ENCODE measurements at regions not wholly inside any gene's neighbourhood (a gene's known extent, or its start where the extent isn't known, plus 50 kb on each side); places are given as distances from the start of the nearest gene placed in this dataset.

DNA sequence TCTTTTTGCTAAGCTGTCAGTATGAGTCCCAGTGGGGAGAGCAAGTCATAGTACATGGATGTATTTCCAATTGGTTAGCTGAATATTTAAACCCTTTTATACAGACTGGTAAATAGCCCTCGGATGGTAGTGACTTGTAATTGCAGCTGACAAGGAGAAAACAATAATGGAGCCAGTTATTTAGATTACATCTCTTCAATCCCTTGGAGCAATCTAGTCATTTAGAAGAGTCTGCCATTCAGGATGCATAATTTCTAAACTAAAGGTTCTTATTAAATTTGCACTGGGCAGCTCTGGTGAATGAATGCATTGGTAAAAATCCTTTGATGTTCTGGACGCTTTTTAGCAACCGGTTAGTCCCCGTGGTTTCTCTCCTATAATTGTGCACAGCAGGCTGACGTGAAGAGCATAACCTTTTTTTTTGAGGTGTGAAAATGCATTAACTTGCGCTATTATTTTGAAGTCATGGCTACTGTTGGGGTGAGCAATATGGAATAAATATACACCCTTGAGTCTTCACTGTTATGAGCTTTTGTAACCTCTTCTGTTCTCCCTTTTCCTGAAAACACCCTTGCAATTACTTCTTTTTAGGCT, 158.6 kb upstream of the CD180 start:
- no peak for DNase-seq

DNA sequence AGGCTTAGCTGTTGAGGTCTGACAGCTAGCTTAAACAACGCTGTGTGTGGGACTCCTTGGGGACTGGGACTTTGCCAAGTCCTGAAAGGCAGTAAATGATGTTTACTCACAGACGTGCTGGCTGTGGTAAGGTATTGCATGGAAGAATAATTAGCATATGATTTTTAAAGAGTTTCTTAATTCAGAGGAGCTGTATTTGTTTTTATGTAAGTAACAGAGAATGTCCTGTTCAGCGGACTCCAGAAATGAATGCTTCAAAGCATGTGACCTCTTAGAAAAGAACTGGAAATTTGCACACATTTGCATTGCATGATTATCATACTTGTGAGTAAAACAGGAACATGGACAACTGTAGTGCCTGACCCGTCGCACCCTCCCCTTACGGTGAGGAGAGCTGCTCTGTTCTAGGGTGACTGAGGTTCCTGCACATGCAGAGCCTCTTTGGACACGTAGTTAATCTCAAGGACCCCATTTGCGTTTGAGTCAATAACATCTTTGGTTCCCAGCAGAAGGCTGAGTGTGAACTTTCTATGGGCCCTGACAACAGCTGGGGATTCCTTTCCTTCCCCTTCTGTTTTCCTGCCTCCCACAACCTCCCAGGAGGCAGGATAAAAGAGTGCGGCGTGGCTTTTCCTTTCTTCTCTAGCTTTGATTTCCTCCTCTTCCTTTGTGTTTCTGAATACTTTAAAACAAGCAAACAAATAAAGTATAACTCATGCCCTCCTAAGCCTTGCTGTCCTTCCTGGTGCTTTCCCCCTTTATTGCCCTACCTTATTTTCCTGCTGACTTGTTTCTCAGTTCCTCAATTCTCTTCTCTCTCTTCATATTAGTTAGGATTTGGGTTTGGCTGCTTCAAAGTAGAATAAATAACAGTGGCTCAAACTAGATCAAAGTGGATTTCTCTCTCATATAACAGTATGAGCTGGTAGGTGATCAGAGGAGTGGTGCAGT, 157.2 kb upstream of the CD180 start:
- DNase-seq, result no peak

DNA sequence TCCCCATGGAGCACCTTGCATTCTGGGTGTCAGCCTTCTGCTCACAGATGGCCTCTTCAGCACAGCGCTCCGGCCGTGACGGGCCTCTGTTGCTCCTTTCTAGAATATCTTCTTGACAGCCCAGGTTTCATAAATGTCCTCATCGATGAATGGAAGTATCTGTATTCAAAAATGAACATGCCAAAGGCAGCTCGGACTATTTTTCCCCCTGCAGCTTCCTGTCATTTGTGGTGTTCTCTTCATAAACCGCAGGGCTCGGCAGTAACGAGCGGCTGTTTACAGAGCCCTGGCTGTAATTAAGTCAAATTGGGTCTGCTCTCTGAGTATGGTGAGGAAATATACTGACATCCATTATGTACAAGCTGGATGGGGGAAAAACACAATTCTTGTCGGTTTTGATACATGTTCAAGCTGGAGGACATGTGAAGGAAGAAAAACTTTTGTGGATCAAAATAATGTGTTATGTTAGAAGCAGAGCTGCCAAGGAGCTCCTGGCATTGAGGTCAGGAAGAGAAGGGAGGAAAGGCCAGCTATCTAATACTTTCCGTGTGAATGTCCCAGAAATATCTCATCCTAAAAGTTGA, 154.1 kb upstream of the CD180 start:
- no peak for DNase-seq

DNA sequence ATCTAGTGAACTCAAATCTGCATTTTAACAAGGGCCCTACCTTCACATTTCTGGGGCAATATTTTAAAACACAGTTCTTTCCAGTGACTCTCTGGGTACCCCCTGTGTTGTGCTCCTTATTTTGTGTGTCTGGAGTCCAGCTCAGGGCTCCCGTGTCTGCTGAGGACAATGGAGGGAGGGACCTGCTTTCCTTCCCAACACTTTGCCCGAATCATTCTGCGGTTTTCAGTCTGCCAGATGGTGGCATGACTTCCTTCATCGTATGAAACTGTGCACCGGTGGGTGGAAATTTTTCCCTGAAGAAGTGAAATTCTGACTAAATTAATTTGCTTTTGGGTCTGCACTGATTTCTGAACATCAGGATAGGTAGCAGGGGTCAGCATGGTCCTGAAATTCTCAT, 153.6 kb upstream of the CD180 start:
- no peak for DNase-seq

DNA sequence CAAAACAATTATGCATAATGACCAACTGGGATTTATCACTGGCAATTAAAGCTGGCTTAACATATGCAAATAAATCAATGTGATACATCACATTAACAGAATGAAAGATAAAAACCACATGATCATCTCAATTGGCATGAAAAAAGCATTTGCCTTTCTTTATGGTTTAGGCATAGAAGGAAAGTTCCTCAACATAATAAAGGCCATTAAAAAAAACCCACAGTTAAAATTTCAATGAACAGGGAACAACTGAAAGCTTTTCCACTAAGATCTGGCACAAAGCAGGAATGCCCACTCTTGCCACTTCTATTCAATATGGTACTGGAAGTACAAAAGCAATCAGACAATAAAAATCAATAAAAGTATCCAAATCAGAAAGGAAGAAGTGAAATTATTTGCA, 151.2 kb upstream of the CD180 start:
- DNase-seq, result no peak

DNA sequence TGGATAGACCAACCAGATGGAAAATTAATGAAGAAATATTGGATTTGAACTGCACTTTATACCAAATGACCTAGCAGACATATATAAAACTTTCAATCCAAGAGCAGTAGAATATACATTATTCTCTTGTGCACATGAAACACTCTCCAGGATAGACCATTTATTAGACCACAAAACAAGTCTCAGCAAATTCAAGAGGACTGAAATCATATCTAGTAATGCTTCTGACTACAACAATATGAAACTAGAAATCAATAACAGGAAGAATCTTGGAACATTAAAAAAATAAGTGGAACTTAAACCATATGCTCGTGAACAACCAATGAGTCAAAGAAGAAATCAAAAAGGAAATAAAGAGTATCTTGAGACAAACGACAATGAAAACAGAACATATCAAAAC, 150.0 kb upstream of the CD180 start:
- no peak for DNase-seq

DNA sequence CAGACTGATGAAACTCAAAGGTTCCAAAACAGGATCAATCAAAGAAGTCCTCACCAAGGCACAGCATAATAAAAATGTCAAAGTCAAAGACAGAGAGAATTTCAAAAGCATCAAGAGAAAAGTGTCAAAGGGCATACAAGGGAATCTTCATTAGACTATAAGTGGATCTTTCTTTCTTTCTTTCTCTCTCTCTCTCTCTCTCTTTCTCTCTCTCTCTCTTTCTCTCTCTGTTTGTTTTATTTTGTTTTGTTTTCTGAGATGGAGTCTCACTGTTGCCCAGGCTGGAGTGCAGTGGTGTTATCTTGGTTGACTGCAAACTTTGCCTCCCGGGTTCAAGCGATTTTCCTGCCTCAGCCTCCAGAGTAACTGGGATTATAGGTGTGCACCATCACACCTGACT, 148.3 kb upstream of the CD180 start:
- DNase-seq, result no peak

DNA sequence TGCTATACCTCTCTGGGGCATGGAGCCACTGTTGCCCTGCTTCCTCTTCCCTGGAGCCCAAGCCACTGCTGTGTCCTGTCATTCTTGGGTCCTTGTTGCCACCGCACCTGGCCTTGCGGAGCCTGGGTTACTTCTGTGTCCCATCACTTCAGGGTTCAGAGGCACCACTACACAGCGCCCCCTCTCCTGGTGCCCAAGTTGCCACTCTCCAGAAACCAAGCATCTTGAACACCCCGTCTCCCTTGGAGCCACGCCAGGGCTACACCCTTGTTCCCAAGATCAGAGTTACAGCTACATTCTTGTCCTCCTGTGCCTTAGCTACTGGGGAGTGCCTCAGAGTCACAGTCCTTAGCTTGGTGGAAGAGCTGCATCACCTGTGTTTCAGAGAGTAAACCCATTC, 147.2 kb upstream of the CD180 start:
- DNase-seq, result no peak

DNA sequence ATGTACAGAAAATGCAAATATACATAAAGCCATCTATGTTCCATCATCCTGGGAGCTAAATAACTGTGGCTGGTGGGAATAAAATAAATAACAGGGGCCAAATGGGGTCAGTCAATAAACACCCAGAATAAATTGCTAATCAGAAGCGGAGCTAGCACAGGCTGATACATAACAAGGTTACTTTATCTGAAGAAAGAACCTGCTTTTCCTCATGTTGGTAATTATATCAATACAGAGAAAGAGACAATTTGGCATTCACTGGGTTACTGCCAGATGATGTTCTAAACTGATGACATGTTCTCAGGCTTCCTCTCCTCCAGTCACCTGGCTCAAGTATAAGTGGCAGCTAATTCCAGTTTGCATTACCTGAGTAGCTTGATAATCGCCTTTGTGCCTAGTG, 144.9 kb upstream of the CD180 start:
- no peak for DNase-seq

DNA sequence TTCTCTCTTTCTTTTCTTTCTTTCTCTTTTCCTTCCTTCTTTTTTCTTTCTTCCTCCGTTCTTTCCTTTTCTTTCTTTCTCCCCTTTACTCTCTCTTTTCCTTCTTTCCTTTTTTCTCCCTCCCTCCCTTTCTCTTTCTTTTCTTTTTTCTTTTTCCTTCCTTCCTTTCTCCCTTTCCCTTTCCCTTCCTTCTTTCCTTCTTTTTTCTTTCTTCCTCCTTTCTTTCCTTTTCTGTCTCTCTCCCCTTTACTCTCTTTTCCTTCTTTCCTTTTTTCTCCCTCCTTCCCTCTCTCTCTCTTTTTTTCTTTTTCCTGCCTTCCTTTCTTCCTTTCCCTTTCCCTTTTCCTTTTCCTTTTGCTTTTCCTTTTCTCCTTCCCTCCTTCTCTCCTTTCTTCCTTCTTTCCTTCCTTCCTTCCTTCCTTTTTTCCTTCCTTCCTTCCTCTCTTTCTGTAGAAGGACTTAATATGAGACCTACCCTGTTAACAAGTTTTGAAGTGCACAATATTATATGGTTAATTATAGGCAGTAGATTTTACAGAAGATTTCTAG, 142.7 kb upstream of the CD180 start:
- DNase-seq, result no peak

DNA sequence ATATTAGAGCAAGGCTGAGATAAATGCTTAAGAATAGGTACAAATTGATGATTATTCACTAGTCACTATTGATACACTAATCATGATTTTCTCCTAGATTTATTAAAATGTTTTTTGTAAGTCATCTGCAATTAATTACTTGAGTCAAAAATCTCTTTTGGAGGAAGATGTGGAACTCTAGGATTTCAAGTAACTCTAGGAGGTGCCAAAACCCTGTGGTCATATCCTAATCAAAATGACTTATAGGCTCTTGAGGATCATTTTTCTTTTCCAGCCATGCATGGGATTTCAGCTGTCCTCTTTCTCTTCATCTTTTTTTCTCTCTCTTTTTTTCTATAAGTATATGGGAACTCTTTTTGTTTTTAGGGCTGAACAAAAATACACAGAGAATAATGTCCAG, 141.8 kb upstream of the CD180 start:
- DNase-seq, result no peak

DNA sequence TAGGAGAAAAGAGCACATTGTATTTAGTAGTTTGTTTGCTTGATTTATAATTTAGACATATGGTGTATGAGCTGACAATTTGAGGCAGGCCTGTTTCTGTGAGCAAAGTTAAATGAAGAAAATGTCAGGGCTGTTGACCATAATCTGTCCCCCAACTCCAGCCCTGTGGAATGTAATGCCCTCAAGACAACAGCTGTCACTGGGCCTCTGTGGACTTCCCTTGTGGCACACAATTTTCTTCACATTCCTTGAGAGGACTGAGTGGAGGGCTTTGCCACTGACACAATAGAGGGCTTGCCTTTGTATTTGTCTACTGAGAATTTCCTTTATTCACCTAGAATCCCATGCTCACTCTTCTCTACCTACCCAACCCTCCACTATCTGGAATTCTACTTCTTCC, 141.2 kb upstream of the CD180 start:
- DNase-seq, result no peak

DNA sequence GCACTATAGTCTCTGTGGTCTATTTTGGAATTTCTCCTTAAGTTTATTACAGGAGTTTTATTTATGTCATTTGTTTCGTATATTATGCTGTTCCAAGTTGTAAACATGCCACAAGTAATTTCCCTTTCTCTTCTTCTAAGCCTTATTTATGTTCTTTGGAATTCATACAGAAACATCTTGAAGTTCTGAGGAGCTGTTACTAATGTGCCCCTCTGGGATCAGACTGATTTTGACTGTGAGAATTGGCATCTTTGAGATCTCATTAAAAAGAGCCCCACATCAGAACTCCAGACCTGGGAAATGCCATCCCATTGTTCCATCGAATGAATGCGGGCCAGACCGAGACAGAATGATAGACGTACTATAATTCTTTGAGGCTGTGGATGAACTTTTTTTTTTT, 138.8 kb upstream of the CD180 start:
- no peak for DNase-seq

DNA sequence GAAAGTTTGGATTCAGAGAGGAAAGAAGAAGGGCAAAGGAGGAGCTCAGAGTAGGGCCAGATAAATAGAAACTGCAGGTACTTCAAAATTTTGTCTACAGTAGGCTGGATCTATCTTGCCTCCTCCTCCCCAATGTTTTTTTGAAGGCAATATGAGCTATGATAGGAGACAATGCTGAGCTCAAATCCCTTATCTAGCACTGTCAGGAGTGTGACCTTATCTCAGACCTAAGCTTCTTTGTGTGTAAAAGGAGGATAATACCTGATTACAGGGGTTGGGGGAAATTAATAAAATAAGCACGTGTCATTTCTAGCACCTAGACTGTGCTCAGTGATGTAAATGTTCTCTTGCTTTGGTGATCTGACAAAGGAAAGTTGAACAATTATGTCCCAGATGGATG, 137.8 kb upstream of the CD180 start:
- no peak for DNase-seq

DNA sequence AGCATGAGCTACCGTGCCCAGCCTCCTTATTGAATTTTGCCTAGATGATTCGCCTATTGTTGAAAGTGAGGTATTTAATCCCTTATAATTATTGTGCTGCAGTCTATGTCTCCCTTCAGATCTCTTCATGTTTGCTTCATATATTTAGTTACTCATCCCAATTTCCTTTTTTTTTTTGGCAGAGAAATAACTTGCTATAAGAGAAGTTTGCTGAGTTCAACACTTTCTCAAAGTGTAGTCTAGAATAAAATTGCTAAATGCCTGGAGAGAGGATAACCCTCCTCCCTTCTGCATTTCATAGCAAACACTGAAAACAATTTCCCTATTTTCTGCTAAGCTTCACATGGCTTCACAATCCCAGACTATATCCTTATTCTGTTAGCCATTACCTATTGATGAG, 136.6 kb upstream of the CD180 start:
- no peak for DNase-seq

DNA sequence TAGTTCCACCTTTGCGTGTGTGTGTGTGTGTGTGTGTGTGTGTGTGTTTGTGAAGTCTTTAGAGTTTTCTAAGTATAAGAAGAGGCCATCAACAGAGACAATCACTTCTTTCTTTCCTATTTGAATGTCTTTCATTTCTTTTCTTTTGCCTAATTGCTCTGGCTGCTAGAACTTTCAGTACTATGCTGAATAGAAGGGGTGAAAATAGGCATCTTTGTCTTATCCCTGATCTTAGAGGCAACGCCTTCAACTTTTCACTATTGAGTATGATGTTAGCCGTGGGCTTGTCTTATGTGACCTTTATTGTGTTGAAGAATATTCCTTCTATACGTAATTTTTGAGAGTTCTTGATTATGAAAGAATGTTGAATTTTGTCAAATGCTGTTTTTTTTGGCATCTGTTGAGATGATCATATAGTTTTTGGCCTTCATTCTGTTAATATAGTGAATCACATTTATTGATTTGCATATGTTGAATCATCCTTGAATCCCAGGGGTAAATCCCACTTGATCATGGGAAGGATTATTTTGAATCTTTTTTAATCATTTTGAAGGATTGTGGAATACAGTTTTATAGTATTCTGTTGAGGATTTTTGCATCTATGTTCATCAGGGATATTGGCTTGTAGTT, 134.8 kb upstream of the CD180 start:
- no peak for DNase-seq

DNA sequence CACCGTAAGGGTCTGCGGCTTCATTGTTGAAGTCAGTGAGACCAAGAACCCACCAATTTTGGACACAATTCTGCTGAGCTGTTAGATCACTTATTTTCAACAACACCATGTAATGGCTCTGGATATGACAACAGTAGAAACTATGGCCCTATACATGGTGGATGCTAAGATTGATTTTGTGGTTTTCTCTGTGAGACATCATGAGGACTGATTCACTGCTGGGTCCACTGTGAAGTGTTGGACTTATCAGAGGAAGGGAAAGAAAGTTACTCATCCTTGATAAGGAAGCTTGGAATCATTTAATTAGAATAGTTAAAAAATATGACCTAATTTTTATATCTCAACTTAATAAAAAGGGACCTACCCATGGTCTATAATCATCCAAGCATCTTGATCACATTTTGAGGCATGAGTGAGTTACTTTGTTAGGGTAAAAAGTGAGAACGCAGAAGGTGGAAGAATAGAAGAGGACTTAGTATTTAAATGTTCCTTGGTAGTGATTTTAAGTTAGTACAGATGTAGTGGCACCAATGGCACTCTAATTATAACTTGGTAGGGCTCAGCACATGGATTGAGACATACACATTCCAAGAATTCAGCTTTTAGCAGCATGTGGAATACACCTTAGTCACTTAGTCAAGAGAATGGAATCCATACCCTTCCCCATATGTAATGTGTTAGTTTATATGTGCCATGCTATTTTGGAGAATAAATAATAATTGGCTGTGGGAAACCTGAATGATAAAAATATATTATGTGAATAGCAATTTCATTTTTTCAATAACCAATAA, 123.5 kb upstream of the CD180 start:
- DNase-seq, result no peak

DNA sequence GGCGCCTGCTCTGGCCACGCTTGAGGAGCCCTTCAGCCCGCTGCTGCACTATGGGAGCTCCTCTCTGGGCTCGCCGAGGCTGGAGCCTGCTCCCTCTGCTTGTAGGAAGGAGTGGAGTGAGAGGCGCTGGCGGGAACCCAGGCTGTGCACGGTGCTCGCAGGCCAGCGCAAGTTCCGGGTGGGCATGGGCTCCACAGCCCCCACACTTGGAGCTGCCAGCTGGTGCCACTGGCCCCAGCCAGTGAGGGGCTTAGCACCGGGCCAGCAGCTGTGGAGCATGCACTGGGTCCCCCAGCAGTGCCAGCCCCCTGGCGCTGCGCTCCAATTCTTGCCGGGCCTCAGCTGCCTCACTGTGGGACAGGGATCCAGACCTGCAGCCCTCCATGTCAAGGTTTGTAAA, 122.1 kb upstream of the CD180 start:
- DNase-seq, result no peak

DNA sequence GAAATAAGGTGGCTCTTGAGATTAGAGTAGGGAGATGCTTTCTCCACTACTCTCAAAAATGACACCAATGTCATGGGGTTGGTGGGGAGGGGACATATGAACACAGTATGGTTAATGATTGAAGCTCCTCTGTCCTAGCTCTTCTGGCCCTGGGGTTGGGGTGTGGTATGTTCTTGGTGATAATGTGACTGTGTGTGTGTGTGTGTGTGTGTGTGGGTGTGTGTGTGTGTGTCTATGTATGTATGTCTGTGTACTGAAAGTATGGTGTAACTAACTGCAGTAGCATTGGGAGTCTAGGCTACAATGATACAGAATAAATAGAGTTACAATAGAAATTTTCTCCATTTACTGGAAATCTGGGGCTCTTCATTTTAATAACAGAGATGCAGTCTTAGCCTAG, 121.0 kb upstream of the CD180 start:
- no peak for DNase-seq

DNA sequence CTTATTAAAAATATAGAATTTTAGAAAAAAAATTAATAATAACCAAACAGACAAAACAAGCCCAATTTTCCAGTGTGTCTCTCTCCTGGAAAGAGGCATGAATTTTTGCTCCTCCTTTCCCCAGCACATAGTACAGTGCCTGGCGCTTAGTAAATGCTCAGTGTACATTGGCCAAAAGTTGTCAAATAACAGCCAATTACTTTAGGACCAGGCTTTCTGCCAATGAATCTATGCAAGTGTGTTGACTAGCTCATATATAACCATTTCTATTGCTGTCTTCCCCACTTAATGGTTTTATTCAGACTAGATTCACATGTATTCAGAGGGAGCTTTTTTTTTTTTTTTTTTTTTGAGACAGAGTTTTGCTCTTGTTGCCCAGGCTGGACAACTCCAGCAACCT, 120.1 kb upstream of the CD180 start:
- no peak for DNase-seq

DNA sequence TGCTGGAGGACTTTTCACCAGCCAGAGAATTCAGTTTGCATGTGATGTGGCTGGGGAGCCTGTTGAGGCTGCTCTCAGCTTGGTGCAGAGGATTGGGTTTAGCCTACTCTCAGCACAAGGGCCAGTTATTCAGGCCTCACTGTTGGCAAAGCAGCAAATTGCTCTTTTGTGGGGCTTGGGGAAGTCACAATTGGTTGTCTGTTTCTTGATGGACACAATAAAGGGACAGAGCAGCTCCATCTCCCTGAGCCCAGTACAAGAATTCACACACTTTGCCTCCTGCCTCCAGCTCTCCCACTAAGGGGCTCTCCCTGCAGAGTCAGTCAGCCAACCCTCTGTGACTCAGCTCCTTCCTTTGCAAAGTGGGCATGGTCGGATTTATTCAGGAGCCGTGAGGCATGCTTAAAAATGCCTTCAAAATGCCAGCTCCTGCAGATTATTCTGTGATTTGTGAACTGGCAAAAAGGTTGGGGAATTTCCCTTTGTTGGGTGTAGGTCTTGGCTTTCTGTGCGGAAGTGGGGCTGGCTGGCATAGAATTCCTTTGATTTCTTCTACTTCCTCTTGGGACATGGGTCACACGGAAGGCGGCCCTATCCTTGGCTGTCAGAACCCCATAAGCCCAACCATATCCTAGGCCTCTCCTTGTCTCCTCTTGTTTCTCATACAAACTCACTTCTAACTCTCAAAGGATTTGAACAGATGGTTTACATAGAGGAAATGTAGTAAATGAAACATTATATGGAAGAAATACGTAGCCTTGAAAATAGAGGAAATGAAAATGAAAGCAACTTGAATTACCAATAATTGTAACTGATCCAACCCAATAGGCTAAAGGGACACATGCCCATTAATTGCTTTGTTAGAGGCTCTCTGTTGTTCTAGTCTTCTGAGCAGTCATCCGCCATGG, 118.7 kb upstream of the CD180 start:
- DNase-seq, result no peak

DNA sequence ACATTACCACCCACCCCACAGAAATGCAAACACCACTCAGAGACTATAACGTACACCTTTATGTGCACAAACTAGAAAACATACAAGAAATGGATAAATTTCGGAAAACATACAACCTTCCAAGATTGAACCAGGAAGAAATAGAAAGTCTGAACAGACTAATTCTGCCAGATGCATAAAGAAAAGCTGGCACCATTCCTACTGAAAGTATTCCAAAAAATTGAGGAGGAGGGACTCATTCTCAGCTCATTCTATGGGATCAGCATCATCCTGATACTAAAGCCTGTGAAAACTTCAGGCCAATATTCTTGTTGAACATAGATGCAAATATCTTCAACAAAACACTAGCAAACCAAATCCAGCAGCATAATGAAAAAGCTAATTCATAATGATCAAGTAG, 115.1 kb upstream of the CD180 start:
- no peak for DNase-seq
